ENCODE measurements at regions not wholly inside any gene's neighbourhood (a gene's known extent, or its start where the extent isn't known, plus 50 kb on each side); places are given as distances from the start of the nearest gene placed in this dataset.
"Not testable (repeated sequence)": the region's sequence is repeated elsewhere in the genome, so short reads cannot be mapped to it uniquely, and the experiment has no call there.

DNA sequence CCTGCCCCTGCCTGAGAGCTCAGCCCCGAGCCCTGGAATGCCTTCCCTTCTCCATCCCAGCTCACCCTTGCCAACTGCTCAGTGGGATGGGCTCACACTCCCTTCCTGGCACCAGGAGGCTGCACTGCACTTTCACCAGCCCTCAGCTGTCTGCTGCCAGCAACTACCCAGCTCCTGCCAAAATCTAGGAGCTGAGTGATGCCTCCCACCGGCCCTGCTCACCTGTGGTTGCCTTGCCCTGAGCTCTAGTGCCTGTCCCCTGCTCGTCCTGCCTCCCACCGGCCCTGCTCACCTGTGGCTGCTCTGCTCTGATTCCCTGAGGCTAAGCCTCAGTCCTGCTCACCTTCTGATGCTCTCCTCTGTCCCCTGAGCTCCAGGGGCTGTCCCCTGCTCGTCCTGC, 119.8 kb downstream of the TMEM121 start:
- TF ChIP-seq YY1 (IDR thresholded peaks at IDR 0.05; ENCODE audit: insufficient read depth, insufficient read length) (no peak), ZNF274 (IDR thresholded peaks at IDR 0.05; ENCODE audit: low read depth, low read length) (no peak)
- Histone ChIP-seq H3K9ac (ENCODE audit: insufficient read length, low read depth) (no peak overlapping the region), H3K4me3 (ENCODE audit: insufficient read length, low read depth) (no peak overlapping the region), H3K4me1 (ENCODE audit: insufficient read depth, insufficient read length) (no peaks in the 10 kb centered on the region), H3K36me3 (ENCODE audit: insufficient read depth, insufficient read length, low read length) (no peaks in the 10 kb centered on the region), H3K9me3 (ENCODE audit: insufficient read depth, low read length) (peaks cover 6% of the 10 kb centered on the region; the same call in 1 of the 2 replicates), H3K27me3 (ENCODE audit: insufficient read depth, insufficient read length) (no peaks in the 10 kb centered on the region)
- DNase-seq (ENCODE audit: low read depth, low spot score): no peak

DNA sequence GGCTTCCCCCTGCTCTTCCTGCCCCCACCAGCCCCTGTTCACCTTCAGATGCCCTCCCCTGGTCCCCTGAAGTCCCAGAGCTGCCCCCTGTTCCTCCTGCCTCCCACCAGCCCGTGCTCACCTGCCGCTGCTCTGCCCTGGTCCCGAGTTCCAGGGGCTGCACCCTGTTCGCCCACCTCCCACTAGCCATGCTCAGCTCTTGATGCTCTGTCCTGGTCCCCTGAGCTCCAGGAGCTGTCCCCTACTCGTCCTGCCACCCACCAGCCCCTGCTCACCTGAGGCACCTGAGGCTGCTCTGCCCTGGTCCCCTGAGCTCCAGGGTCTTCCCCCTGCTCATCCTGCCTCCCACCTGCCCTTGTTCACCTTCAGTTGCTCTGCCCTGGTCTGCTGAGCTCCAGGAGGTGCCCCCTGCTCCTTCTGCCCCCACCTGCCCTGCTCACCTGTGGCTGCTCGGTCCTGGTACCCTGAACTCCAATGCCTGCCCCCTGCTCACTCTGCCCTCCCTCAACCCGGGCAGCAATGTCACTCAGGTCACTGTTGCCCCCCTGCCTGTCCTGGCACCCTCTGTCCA, 120.4 kb downstream of the TMEM121 start:
- not testable (repeated sequence) for H3K9me3 ChIP-seq (ENCODE audit: insufficient read depth, low read length); DNase-seq (ENCODE audit: low read depth, low spot score); H3K27me3 ChIP-seq (ENCODE audit: insufficient read depth, insufficient read length); H3K36me3 ChIP-seq (ENCODE audit: insufficient read depth, insufficient read length, low read length); H3K9ac ChIP-seq (ENCODE audit: insufficient read length, low read depth); H3K4me3 ChIP-seq (ENCODE audit: insufficient read length, low read depth); H3K4me1 ChIP-seq (ENCODE audit: insufficient read depth, insufficient read length)

DNA sequence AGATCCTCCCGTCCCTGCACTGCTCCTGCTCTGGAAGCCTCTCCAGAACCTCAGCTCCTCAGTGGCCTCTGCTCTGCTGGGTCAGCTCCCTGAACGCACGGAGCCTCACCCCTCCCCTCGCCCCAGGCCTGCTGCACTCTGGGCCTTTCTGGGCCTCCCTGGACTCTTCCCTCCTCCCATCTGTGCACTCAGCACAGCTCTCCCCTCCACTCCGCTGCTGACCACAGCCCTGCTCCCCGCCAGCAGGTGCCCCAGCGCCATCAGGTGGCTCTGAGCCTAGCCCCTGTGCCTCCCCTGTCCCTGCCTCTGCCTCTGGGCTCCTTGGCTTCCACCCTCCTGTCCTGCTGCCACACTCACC, 121.0 kb downstream of the TMEM121 start:
- H3K4me3 ChIP-seq (ENCODE audit: insufficient read length, low read depth); H3K36me3 ChIP-seq (ENCODE audit: insufficient read depth, insufficient read length, low read length); H3K9ac ChIP-seq (ENCODE audit: insufficient read length, low read depth); H3K27me3 ChIP-seq (ENCODE audit: insufficient read depth, insufficient read length); H3K9me3 ChIP-seq (ENCODE audit: insufficient read depth, low read length); DNase-seq (ENCODE audit: low read depth, low spot score); H3K4me1 ChIP-seq (ENCODE audit: insufficient read depth, insufficient read length): not testable (repeated sequence)

DNA sequence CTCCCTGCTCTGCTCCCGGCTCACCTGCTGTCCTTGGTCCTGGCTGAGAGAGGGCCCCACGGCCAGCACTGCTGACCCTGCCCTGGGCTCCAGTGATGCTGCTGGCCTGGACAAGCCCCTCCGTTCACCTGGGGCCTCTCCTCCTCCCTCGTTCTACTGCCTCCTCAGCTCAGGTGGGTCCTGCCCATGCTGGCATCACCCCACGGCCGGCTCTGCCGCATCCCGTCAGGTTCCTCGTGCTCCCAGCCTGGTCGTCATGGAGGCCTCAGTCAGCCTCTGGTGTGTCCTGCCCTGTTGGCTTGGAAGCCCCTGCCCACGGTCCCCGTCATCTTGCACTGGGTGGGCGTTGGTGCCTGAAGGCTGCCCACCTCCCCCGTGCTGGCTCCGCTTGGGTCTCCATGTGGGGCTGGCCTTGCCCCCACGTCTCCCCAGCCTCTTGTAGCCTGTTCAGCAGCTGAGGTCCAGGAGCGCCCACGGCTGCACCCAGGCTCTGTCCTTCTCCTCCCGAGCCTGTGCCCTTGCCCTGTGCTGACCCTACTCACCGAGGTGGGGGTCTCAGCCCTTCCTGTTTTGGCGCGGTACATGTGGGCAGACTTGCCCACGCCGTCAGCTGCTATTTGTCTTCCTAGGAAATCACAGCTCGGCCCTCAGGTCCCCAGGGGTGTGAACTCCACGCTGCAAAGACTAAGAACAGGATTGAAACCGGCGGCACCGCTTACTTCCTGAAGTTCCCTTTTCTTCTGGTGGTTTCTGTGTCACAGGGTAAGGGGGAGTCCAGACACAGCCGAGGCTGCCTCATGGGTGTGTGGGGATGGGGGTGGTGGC, 121.6 kb downstream of the TMEM121 start:
- Histone ChIP-seq H3K27me3 (ENCODE audit: insufficient read depth, insufficient read length) (no peaks in the 10 kb centered on the region), H3K36me3 (ENCODE audit: insufficient read depth, insufficient read length, low read length) (no peaks in the 10 kb centered on the region), H3K4me1 (ENCODE audit: insufficient read depth, insufficient read length) (no peaks in the 10 kb centered on the region), H3K9ac (ENCODE audit: insufficient read length, low read depth) (no peak overlapping the region), H3K4me3 (ENCODE audit: insufficient read length, low read depth) (no peak overlapping the region), H3K9me3 (ENCODE audit: insufficient read depth, low read length) (peaks cover 6% of the 10 kb centered on the region; the same call in 1 of the 2 replicates)
- no peak for TF ChIP-seq ZNF274 (IDR thresholded peaks at IDR 0.05; ENCODE audit: low read depth, low read length)
- no peak for TF ChIP-seq YY1 (IDR thresholded peaks at IDR 0.05; ENCODE audit: insufficient read depth, insufficient read length)
- no peak for TF ChIP-seq SUZ12 (IDR thresholded peaks at IDR 0.05; ENCODE audit: extremely low read depth, insufficient read depth, insufficient read length)
- DNase-seq (ENCODE audit: low read depth, low spot score): no peak

DNA sequence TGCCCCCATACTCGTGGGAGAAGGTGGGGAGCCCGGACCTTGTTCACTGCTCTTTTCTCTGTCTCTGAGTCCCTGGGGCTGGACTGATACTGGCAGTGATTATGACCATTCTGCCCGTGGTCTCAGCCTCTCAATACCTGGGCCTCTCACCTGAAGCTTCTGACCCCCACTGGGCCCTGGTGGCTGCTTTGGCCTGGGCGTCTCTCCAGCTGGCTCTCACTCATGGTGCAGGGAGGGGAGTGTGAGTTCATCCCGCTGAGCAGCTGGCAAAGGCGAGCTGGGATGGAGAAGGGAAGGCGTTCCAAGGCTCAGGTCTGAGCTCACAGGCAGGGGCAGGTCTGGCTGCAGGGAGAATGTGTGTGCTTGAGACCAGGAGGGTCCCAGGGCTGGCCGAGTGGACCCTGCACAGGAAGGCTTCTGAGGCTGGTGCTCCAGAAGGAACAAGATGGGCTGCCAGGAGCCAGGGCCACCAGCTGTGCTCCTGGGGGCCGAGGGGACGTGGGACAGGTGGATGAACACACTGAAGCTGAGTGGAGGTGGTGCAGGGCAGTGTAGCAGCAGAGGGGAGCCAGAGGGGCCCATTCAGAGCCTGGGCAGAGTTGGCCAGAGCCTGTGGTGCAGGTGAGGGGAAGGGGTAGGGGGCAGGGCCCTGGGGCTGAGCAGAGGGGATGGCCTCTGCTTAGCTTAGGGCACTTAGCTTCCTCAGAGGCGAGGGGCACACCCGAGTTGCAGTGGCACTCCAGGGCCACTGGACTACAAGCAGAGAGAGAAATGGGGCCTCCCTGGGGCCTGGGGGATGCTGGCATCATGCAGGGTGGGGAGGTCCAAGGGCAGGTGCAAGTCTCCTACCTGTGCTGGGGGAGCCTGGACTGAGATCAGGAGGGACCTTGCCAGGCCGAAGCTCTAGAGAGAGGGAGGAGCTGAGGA, 122.5 kb downstream of the TMEM121 start:
- not testable (repeated sequence) for H3K9ac ChIP-seq (ENCODE audit: insufficient read length, low read depth); DNase-seq (ENCODE audit: low read depth, low spot score); H3K4me3 ChIP-seq (ENCODE audit: insufficient read length, low read depth); H3K36me3 ChIP-seq (ENCODE audit: insufficient read depth, insufficient read length, low read length); H3K27me3 ChIP-seq (ENCODE audit: insufficient read depth, insufficient read length); H3K4me1 ChIP-seq (ENCODE audit: insufficient read depth, insufficient read length); H3K9me3 ChIP-seq (ENCODE audit: insufficient read depth, low read length)

DNA sequence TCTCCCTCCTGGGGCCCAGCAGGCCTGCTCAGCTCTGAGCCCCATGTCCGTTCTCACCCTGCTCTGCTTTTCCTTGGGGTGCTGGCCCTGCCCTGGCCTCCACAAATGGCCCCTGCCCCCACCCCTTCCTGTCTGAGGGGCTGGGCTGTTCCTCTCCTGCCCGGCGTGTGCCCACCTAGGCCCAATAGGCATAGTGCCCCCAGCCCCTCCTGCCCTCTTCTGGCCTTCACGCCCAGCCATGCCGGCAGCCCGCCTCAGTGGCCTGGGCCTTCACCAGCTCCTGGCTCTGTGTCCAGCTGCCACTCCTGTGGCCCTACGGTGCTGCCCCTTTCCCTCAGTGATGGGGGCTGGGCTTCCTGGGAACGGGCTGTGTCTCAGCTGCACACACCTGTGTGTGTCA, 125.9 kb downstream of the TMEM121 start:
- not testable (repeated sequence) for H3K4me3 ChIP-seq (ENCODE audit: insufficient read length, low read depth); DNase-seq (ENCODE audit: low read depth, low spot score); H3K27me3 ChIP-seq (ENCODE audit: insufficient read depth, insufficient read length); H3K9ac ChIP-seq (ENCODE audit: insufficient read length, low read depth); H3K36me3 ChIP-seq (ENCODE audit: insufficient read depth, insufficient read length, low read length); H3K4me1 ChIP-seq (ENCODE audit: insufficient read depth, insufficient read length); H3K9me3 ChIP-seq (ENCODE audit: insufficient read depth, low read length)

DNA sequence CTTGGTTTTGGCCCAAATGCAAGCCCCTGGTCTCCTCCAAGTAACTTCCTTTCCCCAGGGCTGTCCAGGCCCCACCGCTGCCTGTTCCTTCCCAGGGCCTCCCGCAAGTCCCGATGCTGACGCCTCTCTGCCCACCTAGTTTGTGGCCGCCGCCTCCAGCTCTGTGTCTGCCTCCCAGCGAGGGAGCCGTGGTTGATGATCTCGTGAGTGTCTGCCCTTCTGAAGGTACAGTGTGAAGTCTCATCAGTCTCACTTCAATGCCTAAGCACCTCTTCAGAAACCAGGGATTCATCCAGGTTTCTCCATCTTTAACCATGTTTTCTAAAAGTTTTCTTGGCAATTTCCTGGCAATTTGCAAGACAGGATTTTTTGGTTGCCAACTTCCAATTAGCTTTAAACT, 127.5 kb downstream of the TMEM121 start:
- DNase-seq (ENCODE audit: low read depth, low spot score); H3K4me3 ChIP-seq (ENCODE audit: insufficient read length, low read depth); H3K27me3 ChIP-seq (ENCODE audit: insufficient read depth, insufficient read length); H3K4me1 ChIP-seq (ENCODE audit: insufficient read depth, insufficient read length); H3K9ac ChIP-seq (ENCODE audit: insufficient read length, low read depth); H3K36me3 ChIP-seq (ENCODE audit: insufficient read depth, insufficient read length, low read length): not testable (repeated sequence)
- peaks cover 19% of the 10 kb centered on the region; the same call in 1 of the 2 replicates for H3K9me3 ChIP-seq (ENCODE audit: insufficient read depth, low read length)

DNA sequence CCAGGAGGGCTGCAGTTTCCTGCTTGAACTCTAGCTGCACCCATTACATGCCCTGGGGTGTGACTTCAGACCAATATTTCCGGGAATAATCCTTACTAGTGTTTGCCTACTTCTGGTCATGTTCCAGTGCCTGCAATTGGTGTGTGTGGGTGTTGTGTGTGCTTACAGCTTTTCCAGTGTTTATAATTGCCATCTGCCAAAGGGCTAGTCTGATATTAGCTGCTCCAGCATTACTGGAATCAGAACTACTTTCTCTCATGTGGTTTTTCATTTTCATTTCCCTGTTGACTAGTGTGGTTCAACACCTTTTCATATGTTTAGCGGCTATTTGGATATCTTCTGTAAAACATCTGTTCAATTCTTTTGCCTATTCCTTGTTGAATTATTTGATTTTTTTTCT, 132.9 kb downstream of the TMEM121 start:
- H3K36me3 ChIP-seq (ENCODE audit: insufficient read depth, insufficient read length, low read length): not testable (repeated sequence)

More for the DNA sequence above, 132.9 kb downstream of the TMEM121 start:
- not testable (repeated sequence) for H3K9ac ChIP-seq (ENCODE audit: insufficient read length, low read depth); DNase-seq (ENCODE audit: low read depth, low spot score); H3K4me1 ChIP-seq (ENCODE audit: insufficient read depth, insufficient read length); H3K4me3 ChIP-seq (ENCODE audit: insufficient read length, low read depth); H3K27me3 ChIP-seq (ENCODE audit: insufficient read depth, insufficient read length)
- peaks cover 13% of the 10 kb centered on the region; the same call in 1 of the 2 replicates for H3K9me3 ChIP-seq (ENCODE audit: insufficient read depth, low read length)

All from NT2/D1 (cell line).